HepG2 (cell line): ENCODE measurements at regions not wholly inside any gene's neighbourhood (a gene's known extent, or its start where the extent isn't known, plus 50 kb on each side); places are given as distances from the start of the nearest gene placed in this dataset.

Experiments used
- ATAC-seq: fragments of 200-7000 bp; cut with Tn5 transposase; 3 replicates; pipeline ENCODE4 v1.9.1; 2020; ENCODE audit warnings: mild to moderate bottlenecking, moderate library complexity
- BruUV-seq: library from RNA; stranded (reverse); fragments of 400-500 nt; replicated peaks from 2 replicates; lab custom pipeline; 2021; lab: Mats Ljungman, UMichigan
- CTCF ChIA-PET: fragments of 300-600 bp; formaldehyde crosslinking; extraction: SDS; loops from one replicate; lab custom pipeline; 2021; ENCODE audit warnings: low total read pairs, inconsistent platforms, low intra/inter-chr PET ratio; lab: Yijun Ruan, JAX
- POLR2A ChIA-PET: fragments of 350-600 bp; sonication (Branson Sonifier 250); formaldehyde crosslinking; loops from one replicate; lab custom pipeline; 2020; ENCODE audit warnings: antibody characterized with exemption, inconsistent platforms; lab: Yijun Ruan, JAX
- DNase-seq: peaks from one replicate; pipeline ENCODE4 v3.0.0-alpha.2; 2015; ENCODE audit warnings: low spot score
- FAIRE-seq: peaks from 3 replicates; lab custom pipeline; 2011; peaks lifted over from hg19 to GRCh38; lab: Jason Lieb, UNC
- H2AFZ ChIP-seq: one replicate; pipeline ENCODE4 v1.6.1; 2011; ENCODE audit warnings: low read length, inconsistent platforms
- H3K27ac ChIP-seq: fragments of 300-600 bp; 3 replicates; pipeline ENCODE4 v1.8.0; 2011; ENCODE audit warnings: mixed run types, mild to moderate bottlenecking, mixed read lengths, low read length, inconsistent platforms; ENCODE audit not compliant: insufficient read depth; ENCODE audit errors: extremely low read length
- H3K27me3 ChIP-seq, 2 experiments: fragments of 200-600 bp in 1 of 2; 2 replicates in 1 of 2; 3 replicates in 1 of 2; pipeline versions ENCODE4 v1.6.0 to v1.8.0; 2011; ENCODE audit warnings: low read length in 2 of 2, mild to moderate bottlenecking in 2 of 2, moderate library complexity in 2 of 2, inconsistent platforms in 1 of 2; ENCODE audit not compliant: insufficient read depth in 2 of 2, control insufficient read depth in 1 of 2
- H3K36me3 ChIP-seq, 2 experiments: fragments of 200-600 bp in 1 of 2; replicated peaks in 1 of 2; 2 replicates in 1 of 2; 3 replicates in 1 of 2; pipeline versions ENCODE4 v1.5.1 to v1.8.0; 2011; ENCODE audit warnings: low read length in 2 of 2, inconsistent platforms in 1 of 2; ENCODE audit not compliant: insufficient read depth in 2 of 2, control insufficient read depth in 1 of 2
- H3K4me1 ChIP-seq: 2 replicates; pipeline ENCODE4 v1.5.1; 2012; ENCODE audit warnings: low read length, inconsistent platforms; ENCODE audit not compliant: insufficient read depth
- H3K4me2 ChIP-seq: 2 replicates; pipeline ENCODE4 v1.6.0; 2011; ENCODE audit warnings: low read depth, low read length, inconsistent platforms
- H3K4me3 ChIP-seq, 3 experiments: fragments of 200-600 bp in 1 of 3; sonication (generic), shearing (Covaris generic) in 1 of 3; replicated peaks in 1 of 3; 2 replicates each; pipeline ENCODE4 v1.5.1; 2011 to 2016; ENCODE audit warnings: low read length in 3 of 3, inconsistent platforms in 2 of 3, low read depth in 2 of 3, mild to moderate bottlenecking in 2 of 3, control low read depth in 1 of 3, mixed read lengths in 1 of 3; ENCODE audit not compliant: insufficient read depth in 1 of 3
- H3K79me2 ChIP-seq: one replicate; pipeline ENCODE4 v1.6.1; 2011; ENCODE audit warnings: low read length, inconsistent platforms; ENCODE audit not compliant: insufficient read depth
- H3K9ac ChIP-seq: 2 replicates; pipeline ENCODE4 v1.6.0; 2011; ENCODE audit warnings: mild to moderate bottlenecking, low read depth, low read length, inconsistent platforms; ENCODE audit not compliant: insufficient read depth
- H3K9me3 ChIP-seq: 2 replicates; pipeline ENCODE4 v1.5.1; 2012; ENCODE audit warnings: mild to moderate bottlenecking, low read length
- H4K20me1 ChIP-seq: 2 replicates; pipeline ENCODE4 v1.6.0; 2011; ENCODE audit warnings: inconsistent platforms, mild to moderate bottlenecking, low read length, moderate library complexity; ENCODE audit not compliant: insufficient read depth
- CEBPB ChIP-seq: IDR thresholded peaks from 2 replicates; pipeline ENCODE4 v1.6.1; 2011; ENCODE audit warnings: low read depth, low read length, improper control_type of control experiment, borderline replicate concordance
- KLF13 ChIP-seq: sonication (generic); formaldehyde crosslinking; IDR thresholded peaks from 2 replicates; pipeline ENCODE4 v1.4.0; 2020; ENCODE audit warnings: mild to moderate bottlenecking, missing genetic modification reagents
- MEIS1 ChIP-seq: sonication (generic); formaldehyde crosslinking; IDR thresholded peaks from 2 replicates; pipeline ENCODE4 v1.9.0; 2021; ENCODE audit warnings: mild to moderate bottlenecking, missing genetic modification reagents, moderate library complexity, borderline replicate concordance
- SP2 ChIP-seq: sonication (generic); formaldehyde crosslinking; IDR thresholded peaks from 2 replicates; pipeline ENCODE4 v1.5.1; 2020; ENCODE audit warnings: mild to moderate bottlenecking, missing genetic modification reagents
- WGBS: methylation state at CpG from one replicate; pipeline ENCODE4 v1.1.6; 2017; ENCODE audit warnings: low lambda C conversion rate; 5-methylcytosine and 5-hydroxymethylcytosine counted together
- in situ Hi-C: cut with HindIII; loops from 2 replicates; pipeline ENCODE4 v1.10.0; 2017; ENCODE audit warnings: low pct_unique_long_range_greater_than_20kb; ENCODE audit not compliant: extremely low pct_ligation_motif_present
- intact Hi-C: fragments of 100-400 bp; cut with micrococcal nuclease; formaldehyde crosslinking; loops from one replicate; pipeline ENCODE4 v1.10.0; 2022; ENCODE audit not compliant: unreplicated experiment
- TF ChIP-seq, protein P1 (sequence below): sonication (generic); formaldehyde crosslinking; IDR thresholded peaks from 2 replicates; pipeline ENCODE4 v1.9.0; 2022; ENCODE audit warnings: low read depth, missing genetic modification reagents

DNA sequence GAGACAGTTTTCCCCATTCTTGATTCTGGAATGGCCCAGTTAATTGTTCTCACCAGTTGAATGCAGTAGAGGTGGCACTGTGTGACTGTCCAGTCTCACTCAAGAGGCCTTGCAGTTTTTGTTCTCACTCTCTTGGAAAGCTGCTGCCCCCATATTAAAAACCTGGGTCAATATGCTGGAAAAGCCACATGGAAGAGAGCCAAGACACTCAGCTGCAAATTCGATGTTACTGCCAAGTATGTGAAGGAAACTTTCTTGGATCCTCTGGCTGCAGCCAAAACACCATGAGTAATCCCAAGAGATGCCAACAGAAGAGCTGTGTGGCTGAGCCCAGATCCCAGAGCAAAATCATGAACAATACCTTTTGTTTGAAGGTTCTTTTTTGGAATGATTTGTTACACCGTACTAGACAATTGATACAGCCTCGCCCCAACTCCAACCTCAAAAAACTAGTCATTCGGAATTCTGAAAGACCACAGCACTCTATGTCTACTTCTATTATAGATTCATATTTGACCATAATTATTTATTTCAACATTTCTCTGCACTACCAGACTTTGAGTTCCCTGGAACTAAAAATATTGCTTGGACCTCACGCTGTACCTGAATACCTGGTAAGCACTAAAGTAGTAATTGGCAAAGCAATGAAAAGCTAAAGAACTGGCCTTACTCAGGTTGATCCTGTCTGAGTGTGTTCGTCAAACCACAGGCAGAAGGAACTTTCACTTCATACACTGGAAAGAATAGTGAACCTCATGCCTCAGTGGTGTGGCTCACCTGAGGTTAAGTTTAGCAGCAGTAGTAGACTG lies 378.8 kb downstream of the ETS1 start:
- no peak overlapping the region for H3K27ac ChIP-seq
- H3K4me2 ChIP-seq = no peak overlapping the region
- no peak for FAIRE-seq

DNA sequence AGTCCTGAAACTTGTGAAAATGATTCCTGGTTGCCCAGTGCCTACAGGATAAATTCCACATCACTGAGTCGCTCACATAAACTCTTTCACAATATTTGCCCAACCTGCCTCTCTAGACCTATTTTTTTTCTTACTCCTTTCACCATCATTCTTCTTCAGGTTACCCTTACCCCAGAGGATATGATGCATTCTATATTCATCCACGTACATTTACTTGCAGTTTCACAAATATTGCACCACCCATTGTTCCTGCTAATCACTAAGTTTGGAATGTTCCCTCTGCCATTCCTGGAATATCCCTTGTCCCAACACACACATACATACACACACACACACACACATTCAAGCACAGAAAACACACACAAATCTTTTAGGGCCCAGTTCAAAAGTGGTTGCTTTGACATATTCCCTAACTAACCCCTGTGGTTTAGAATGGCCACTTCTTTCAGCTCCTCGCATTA lies 379.5 kb downstream of the ETS1 start:
- ChIA-PET CTCF (no interaction called here), POLR2A (no interaction called here)
- Histone ChIP-seq H3K4me2 (no peak overlapping the region), H3K9ac (no peak overlapping the region), H3K4me1 (no peaks in the 10 kb centered on the region), H3K9me3 (no peaks in the 10 kb centered on the region), H3K79me2 (no peaks in the 10 kb centered on the region), H3K36me3 (no peaks in the 10 kb centered on the region), H3K27me3 (no peaks in the 10 kb centered on the region), H3K27ac (no peak overlapping the region), H3K4me3 (no peak overlapping the region), H4K20me1 (no peaks in the 10 kb centered on the region), H2AFZ (no peak overlapping the region)
- 15% methylated on average over 3 of the region's 3 CpGs for WGBS
- intact Hi-C loops = no loop called here
- no peak for FAIRE-seq
- DNase-seq = no peak
- BruUV-seq = no TSS peak
- ATAC-seq = no peak
- in situ Hi-C loops = no loop called here
- TF ChIP-seq KLF13 (CRISPR knock-in tag) (no peak), CEBPB (0 out of 2 replicates have a peak, but pooled peaks have one; percentile 18)
- TF ChIP-seq, protein P1, sequence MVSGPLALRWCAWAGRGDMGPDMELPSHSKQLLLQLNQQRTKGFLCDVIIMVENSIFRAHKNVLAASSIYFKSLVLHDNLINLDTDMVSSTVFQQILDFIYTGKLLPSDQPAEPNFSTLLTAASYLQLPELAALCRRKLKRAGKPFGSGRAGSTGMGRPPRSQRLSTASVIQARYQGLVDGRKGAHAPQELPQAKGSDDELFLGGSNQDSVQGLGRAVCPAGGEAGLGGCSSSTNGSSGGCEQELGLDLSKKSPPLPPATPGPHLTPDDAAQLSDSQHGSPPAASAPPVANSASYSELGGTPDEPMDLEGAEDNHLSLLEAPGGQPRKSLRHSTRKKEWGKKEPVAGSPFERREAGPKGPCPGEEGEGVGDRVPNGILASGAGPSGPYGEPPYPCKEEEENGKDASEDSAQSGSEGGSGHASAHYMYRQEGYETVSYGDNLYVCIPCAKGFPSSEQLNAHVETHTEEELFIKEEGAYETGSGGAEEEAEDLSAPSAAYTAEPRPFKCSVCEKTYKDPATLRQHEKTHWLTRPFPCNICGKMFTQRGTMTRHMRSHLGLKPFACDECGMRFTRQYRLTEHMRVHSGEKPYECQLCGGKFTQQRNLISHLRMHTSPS = no peak
- TF ChIP-seq, all 625 proteins: peak for 1

More for the DNA sequence above, 378.8 kb downstream of the ETS1 start:
- H3K4me3 ChIP-seq = no peak overlapping the region
- in situ Hi-C loops (no loop called here), intact Hi-C loops (no loop called here)
- no peak overlapping the region for H2AFZ ChIP-seq
- no peaks in the 10 kb centered on the region for H4K20me1 ChIP-seq
- no peaks in the 10 kb centered on the region for H3K27me3 ChIP-seq
- no peaks in the 10 kb centered on the region for H3K4me1 ChIP-seq
- no peak overlapping the region for H3K9ac ChIP-seq
- no peaks in the 10 kb centered on the region for H3K9me3 ChIP-seq
- no peak for ATAC-seq
- H3K79me2 ChIP-seq = no peaks in the 10 kb centered on the region
- POLR2A ChIA-PET = no interaction called here
- H3K36me3 ChIP-seq = no peaks in the 10 kb centered on the region
- no peak for TF ChIP-seq SP2 (CRISPR knock-in tag)
- no peak for TF ChIP-seq MEIS1 (CRISPR knock-in tag)
- CTCF ChIA-PET = no interaction called here
- 7% methylated on average over 5 of the region's 6 CpGs for WGBS
- no TSS peak for BruUV-seq
- no peak for DNase-seq
